HFFc6 (cell line): ENCODE measurements at regions not wholly inside any gene's neighbourhood (a gene's known extent, or its start where the extent isn't known, plus 50 kb on each side); places are given as distances from the start of the nearest gene placed in this dataset.

ENCODE experiments used
- DNase-seq: peaks from one replicate; pipeline ENCODE4 v3.0.0-alpha.2; 2018
- H3K27ac Mint-ChIP-seq: 2 replicates; pipeline ENCODE4 v1.8.0; 2020; ENCODE audit warnings: mild to moderate bottlenecking, mixed read lengths
- H3K27me3 Mint-ChIP-seq: 2 replicates; pipeline ENCODE4 v1.8.0; 2021; ENCODE audit warnings: mild to moderate bottlenecking, moderate library complexity, mixed read lengths; ENCODE audit not compliant: insufficient read depth
- H3K36me3 Mint-ChIP-seq: 2 replicates; pipeline ENCODE4 v1.8.0; 2021; ENCODE audit warnings: low read depth, mixed read lengths
- H3K4me1 Mint-ChIP-seq: 2 replicates; pipeline ENCODE4 v1.8.0; 2020; ENCODE audit warnings: low read depth, mixed read lengths
- H3K4me3 Mint-ChIP-seq: 2 replicates; pipeline ENCODE4 v1.8.0; 2020; ENCODE audit warnings: mild to moderate bottlenecking, moderate library complexity, mixed read lengths
- H3K9me3 Mint-ChIP-seq: 2 replicates; pipeline ENCODE4 v1.8.0; 2020; ENCODE audit warnings: mild to moderate bottlenecking, mixed read lengths
- TF ChIP-seq, protein P1 (sequence below): fragments of 200-600 bp; sonication (generic); IDR thresholded peaks from 2 replicates; pipeline ENCODE4 v1.5.0; 2021; ENCODE audit warnings: antibody characterized with exemption, mild to moderate bottlenecking

DNA sequence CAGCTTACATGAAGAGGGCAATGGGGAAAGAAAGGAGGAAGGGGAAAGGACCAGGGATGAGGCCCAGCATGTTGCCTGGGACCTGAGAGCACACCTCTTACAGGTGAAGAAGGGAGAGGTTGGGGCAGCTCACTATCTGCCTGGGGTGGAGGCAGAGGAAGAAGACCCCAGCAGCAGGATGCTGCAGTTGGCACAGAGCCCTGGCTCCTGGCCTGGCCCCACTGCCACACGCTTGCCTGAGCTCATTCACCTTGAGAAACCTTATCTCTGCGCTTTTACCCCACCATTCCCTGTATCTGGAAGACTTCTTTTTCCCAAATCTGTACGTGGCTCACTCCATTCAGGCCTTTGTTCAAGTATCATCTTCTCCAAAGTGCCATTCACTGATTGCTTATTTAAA is 147.8 kb upstream of the TMEM72 start:
- DNase-seq, result no peak
- Mint-ChIP-seq H3K27ac (no peak overlapping the region), H3K9me3 (no peaks in the 10 kb centered on the region), H3K4me3 (no peak overlapping the region), H3K27me3 (peaks cover 4% of the 10 kb centered on the region), H3K36me3 (no peaks in the 10 kb centered on the region), H3K4me1 (peaks cover 36% of the 10 kb centered on the region)
- TF ChIP-seq, protein P1, sequence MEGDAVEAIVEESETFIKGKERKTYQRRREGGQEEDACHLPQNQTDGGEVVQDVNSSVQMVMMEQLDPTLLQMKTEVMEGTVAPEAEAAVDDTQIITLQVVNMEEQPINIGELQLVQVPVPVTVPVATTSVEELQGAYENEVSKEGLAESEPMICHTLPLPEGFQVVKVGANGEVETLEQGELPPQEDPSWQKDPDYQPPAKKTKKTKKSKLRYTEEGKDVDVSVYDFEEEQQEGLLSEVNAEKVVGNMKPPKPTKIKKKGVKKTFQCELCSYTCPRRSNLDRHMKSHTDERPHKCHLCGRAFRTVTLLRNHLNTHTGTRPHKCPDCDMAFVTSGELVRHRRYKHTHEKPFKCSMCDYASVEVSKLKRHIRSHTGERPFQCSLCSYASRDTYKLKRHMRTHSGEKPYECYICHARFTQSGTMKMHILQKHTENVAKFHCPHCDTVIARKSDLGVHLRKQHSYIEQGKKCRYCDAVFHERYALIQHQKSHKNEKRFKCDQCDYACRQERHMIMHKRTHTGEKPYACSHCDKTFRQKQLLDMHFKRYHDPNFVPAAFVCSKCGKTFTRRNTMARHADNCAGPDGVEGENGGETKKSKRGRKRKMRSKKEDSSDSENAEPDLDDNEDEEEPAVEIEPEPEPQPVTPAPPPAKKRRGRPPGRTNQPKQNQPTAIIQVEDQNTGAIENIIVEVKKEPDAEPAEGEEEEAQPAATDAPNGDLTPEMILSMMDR, result no peak

GRCh38 chr10:44765299-44765698 is 145.8 kb upstream of the TMEM72 start:
- no peak for DNase-seq
- H3K4me1 Mint-ChIP-seq, result peaks cover 18% of the 10 kb centered on the region

DNA sequence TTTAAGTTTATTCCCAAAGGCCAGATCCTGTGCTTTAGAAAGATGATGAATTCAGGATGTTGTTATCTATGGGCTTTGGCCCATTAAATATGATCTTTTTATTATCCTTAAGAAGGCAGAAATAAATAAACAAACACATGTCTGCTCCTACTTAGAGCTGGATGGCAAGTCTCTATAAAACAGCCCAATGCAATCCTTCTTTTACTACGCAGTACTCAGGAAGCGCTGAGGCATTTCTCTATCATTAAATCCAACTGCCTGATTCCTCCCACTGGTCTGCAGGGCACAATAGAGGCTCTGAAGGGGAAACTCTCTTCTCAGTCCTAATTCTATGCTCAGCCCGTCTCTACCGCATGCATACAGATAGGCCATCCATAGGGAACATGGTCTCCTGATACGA is 144.5 kb upstream of the TMEM72 start:
- Mint-ChIP-seq H3K36me3 (no peaks in the 10 kb centered on the region), H3K4me1 (peaks cover 4% of the 10 kb centered on the region), H3K4me3 (no peak overlapping the region), H3K9me3 (no peaks in the 10 kb centered on the region), H3K27me3 (peaks cover 4% of the 10 kb centered on the region), H3K27ac (no peak overlapping the region)
- TF ChIP-seq, protein P1, result no peak
- no peak for DNase-seq

More at GRCh38 chr10:44765299-44765698, 145.8 kb upstream of the TMEM72 start:
- Mint-ChIP-seq H3K4me3 (no peak overlapping the region), H3K27ac (no peak overlapping the region), H3K36me3 (no peaks in the 10 kb centered on the region), H3K27me3 (peaks cover 4% of the 10 kb centered on the region), H3K9me3 (no peaks in the 10 kb centered on the region)
- TF ChIP-seq, protein P1, result no peak

GRCh38 chr10:44769450-44769849 is 141.7 kb upstream of the TMEM72 start:
- H3K9me3 Mint-ChIP-seq, result no peaks in the 10 kb centered on the region
- no peak overlapping the region for H3K27ac Mint-ChIP-seq
- DNase-seq, result no peak
- no peak overlapping the region for H3K4me3 Mint-ChIP-seq
- no peaks in the 10 kb centered on the region for H3K4me1 Mint-ChIP-seq
- H3K27me3 Mint-ChIP-seq, result peaks cover 7% of the 10 kb centered on the region
- H3K36me3 Mint-ChIP-seq, result no peaks in the 10 kb centered on the region
- TF ChIP-seq, protein P1, result no peak

GRCh38 chr10:44771233-44771995 is 139.7 kb upstream of the TMEM72 start:
- Mint-ChIP-seq H3K9me3 (no peaks in the 10 kb centered on the region), H3K36me3 (no peaks in the 10 kb centered on the region), H3K27me3 (peaks cover 4% of the 10 kb centered on the region; the same call in 1 of the 2 replicates), H3K27ac (no peak overlapping the region), H3K4me1 (peaks cover 9% of the 10 kb centered on the region; the same call in 1 of the 2 replicates), H3K4me3 (no peak overlapping the region)
- no peak for DNase-seq
- TF ChIP-seq, protein P1, result no peak
